Fibroblast of skin of right quadriceps (primary cell): ENCODE measurements at regions not wholly inside any gene's neighbourhood (a gene's known extent, or its start where the extent isn't known, plus 50 kb on each side); places are given as distances from the start of the nearest gene placed in this dataset.
"Not testable (repeated sequence)": the region's sequence is repeated elsewhere in the genome, so short reads cannot be mapped to it uniquely, and the experiment has no call there.

Source experiments
- DNase-seq: peaks from one replicate; pipeline ENCODE4 v3.0.0-alpha.2; 2013

GRCh38 chr11:42786981-42787380, 524.8 kb upstream of the API5 start:
- DNase-seq, result no peak

GRCh38 chr11:42795483-42795882, 516.3 kb upstream of the API5 start:
- not testable (repeated sequence) for DNase-seq

- no peak for DNase-seq
Measured at GRCh38 chr11:42800041-42800440, 511.8 kb upstream of the API5 start.

GRCh38 chr11:42802201-42802899, 509.4 kb upstream of the API5 start:
- DNase-seq, result no peak

- no peak for DNase-seq
Measured at GRCh38 chr11:42806191-42806590, 505.6 kb upstream of the API5 start.

GRCh38 chr11:42812361-42812760, 499.4 kb upstream of the API5 start:
- no peak for DNase-seq

- no peak for DNase-seq
Measured at GRCh38 chr11:42812960-42813359, 498.8 kb upstream of the API5 start.

GRCh38 chr11:42816471-42816870, 495.3 kb upstream of the API5 start:
- DNase-seq, result no peak

- no peak for DNase-seq
Measured at GRCh38 chr11:42819126-42819525, 492.7 kb upstream of the API5 start.

- DNase-seq, result not testable (repeated sequence)
Measured at GRCh38 chr11:42822188-42822587, 489.6 kb upstream of the API5 start.

- DNase-seq, result no peak
Measured at GRCh38 chr11:42823546-42823945, 488.2 kb upstream of the API5 start.

GRCh38 chr11:42824067-42824466, 487.7 kb upstream of the API5 start:
- DNase-seq, result no peak

- DNase-seq, result no peak
Measured at GRCh38 chr11:42825598-42825997, 486.2 kb upstream of the API5 start.

- DNase-seq, result no peak
Measured at GRCh38 chr11:42827845-42828244, 484.0 kb upstream of the API5 start.

- DNase-seq, result no peak
Measured at GRCh38 chr11:42837994-42838393, 473.8 kb upstream of the API5 start.

GRCh38 chr11:42840176-42840829, 471.5 kb upstream of the API5 start:
- DNase-seq, result no peak

- DNase-seq, result no peak
Measured at GRCh38 chr11:42840860-42841259, 470.9 kb upstream of the API5 start.

- DNase-seq, result no peak
Measured at GRCh38 chr11:42841556-42841955, 470.2 kb upstream of the API5 start.

- no peak for DNase-seq
Measured at GRCh38 chr11:42849362-42849761, 462.4 kb upstream of the API5 start.

GRCh38 chr11:42857344-42857743, 454.5 kb upstream of the API5 start:
- no peak for DNase-seq

GRCh38 chr11:42870480-42870879, 441.3 kb upstream of the API5 start:
- no peak for DNase-seq

GRCh38 chr11:42873800-42874405, 437.9 kb upstream of the API5 start:
- not testable (repeated sequence) for DNase-seq

GRCh38 chr11:42881335-42881734, 430.5 kb upstream of the API5 start:
- not testable (repeated sequence) for DNase-seq

GRCh38 chr11:42890773-42891172, 421.0 kb upstream of the API5 start:
- no peak for DNase-seq
